ENCODE measurements at regions not wholly inside any gene's neighbourhood (a gene's known extent, or its start where the extent isn't known, plus 50 kb on each side); places are given as distances from the start of the nearest gene placed in this dataset.

GRCh38 chr7:13727279-13727678 lies 262.2 kb downstream of the ETV1 start:
- CTCF ChIA-PET: interaction anchor here (1.3 kb wide), 1 partner anchor 16 kb away, joined by 4 read pairs; no protein-coding TSS in a partner anchor
- no peak overlapping the region for H3K9ac ChIP-seq (replicated peaks; ENCODE audit: extremely low read depth, insufficient read depth, low read length)
- no TSS peak for BruUV-seq (replicated peaks)
- H3K36me3 ChIP-seq (ENCODE audit: control insufficient read depth in 2 of 2, extremely low read depth in 1 of 2, insufficient read depth in 2 of 2, low read length in 2 of 2): no peaks in the 10 kb centered on the region
- H3K27me3 ChIP-seq (ENCODE audit: control insufficient read depth in 2 of 2, insufficient read depth in 2 of 2, low read length in 2 of 2): no peaks in the 10 kb centered on the region
- no peaks in the 10 kb centered on the region for H3K4me1 ChIP-seq (ENCODE audit: control insufficient read depth, extremely low read depth, insufficient read depth, low read length)
- no peaks in the 10 kb centered on the region for H3K9me3 ChIP-seq (replicated peaks; ENCODE audit: control insufficient read depth, insufficient read depth, low read length)
- intact Hi-C loops (cut with micrococcal nuclease): loop anchor here (10.0 kb wide), 1 partner anchor 1082 kb away; no protein-coding TSS in a partner anchor
- H3K27ac ChIP-seq (ENCODE audit: insufficient read depth, low read depth, low read length): no peak overlapping the region
- DNase-seq (ENCODE audit: low read depth, low spot score) (no peak), FAIRE-seq (no peak)
- H4K20me1 ChIP-seq (replicated peaks; ENCODE audit: control insufficient read depth, extremely low read depth, insufficient read depth, low read length): no peaks in the 10 kb centered on the region
- POLR2A ChIA-PET: no interaction called here
- no peak overlapping the region for H3K4me3 ChIP-seq (replicated peaks in 1 of 3; ENCODE audit: insufficient read depth in 1 of 3, low read depth in 1 of 3, low read length in 3 of 3)
- no peak overlapping the region for H3K4me2 ChIP-seq (ENCODE audit: insufficient read depth, low read length)
- H2AFZ ChIP-seq (ENCODE audit: low read depth, low read length): no peak overlapping the region
- H3K79me2 ChIP-seq (ENCODE audit: control insufficient read depth, insufficient read depth, low read length): no peaks in the 10 kb centered on the region
- no peaks in the 10 kb centered on the region for H3K9me1 ChIP-seq (replicated peaks; ENCODE audit: control insufficient read depth, extremely low read depth, insufficient read depth, low read length)
- TF ChIP-seq JUN (IDR thresholded peaks at IDR 0.05; ENCODE audit: borderline replicate concordance, insufficient read depth, insufficient read length, low read depth): no peak
- TF ChIP-seq POLR2A (IDR thresholded peaks at IDR 0.05; ENCODE audit: low read depth, low read length): no peak
- no peak for TF ChIP-seq CTCF (IDR thresholded peaks at IDR 0.05; ENCODE audit: extremely low read depth in 1 of 2, insufficient read depth in 1 of 2, low read depth in 1 of 2, low read length in 2 of 2)
- no peak for TF ChIP-seq GATA2 (IDR thresholded peaks at IDR 0.05; ENCODE audit: insufficient read depth, insufficient read length, low read depth, low read length)
- no peak for TF ChIP-seq POLR2AphosphoS5 (IDR thresholded peaks at IDR 0.05; ENCODE audit: insufficient read depth, low read depth, low read length)
- no peak for TF ChIP-seq MAX (IDR thresholded peaks at IDR 0.05; ENCODE audit: insufficient read depth, insufficient read length)
- no peak for TF ChIP-seq EZH2 (IDR thresholded peaks at IDR 0.05; ENCODE audit: borderline replicate concordance, low read depth, low read length, severe bottlenecking)
- no peak for TF ChIP-seq FOS (IDR thresholded peaks at IDR 0.05; ENCODE audit: borderline replicate concordance, insufficient read depth, low read length)
- no peak for TF ChIP-seq MYC (IDR thresholded peaks at IDR 0.05; ENCODE audit: low read depth, low read length)
- dilution Hi-C loops (cut with MboI; ENCODE audit: extremely low pct_ligation_motif_present, low sequenced_read_pairs): no loop called here

Data from endothelial cell of umbilical vein (primary cell).